HEK293T (cell line): ENCODE measurements at regions not wholly inside any gene's neighbourhood (a gene's known extent, or its start where the extent isn't known, plus 50 kb on each side); places are given as distances from the start of the nearest gene placed in this dataset.

ENCODE experiments used
- CTCF ChIA-PET: fragments of 350-600 bp; formaldehyde crosslinking; extraction: SDS; loops from one replicate; lab custom pipeline; 2021; ENCODE audit warnings: antibody characterized with exemption, inconsistent platforms; lab: Yijun Ruan, JAX
- POLR2A ChIA-PET: fragments of 350-600 bp; formaldehyde crosslinking; extraction: SDS; loops from one replicate; lab custom pipeline; 2020; ENCODE audit warnings: antibody characterized with exemption, inconsistent platforms; lab: Yijun Ruan, JAX
- DNase-seq: peaks from one replicate; pipeline ENCODE4 v3.0.0; 2012; ENCODE audit warnings: mixed read lengths; ENCODE audit errors: extremely low spot score
- ARNT ChIP-seq: fragments of 450-650 bp; IDR thresholded peaks from 2 replicates; pipeline ENCODE4 v1.6.1; 2017; ENCODE audit warnings: mild to moderate bottlenecking
- BHLHE40 ChIP-seq: fragments of 450-650 bp; IDR thresholded peaks from 2 replicates; pipeline ENCODE4 v1.6.1; 2016; ENCODE audit warnings: mild to moderate bottlenecking, moderate library complexity, borderline replicate concordance
- CTBP1 ChIP-seq: fragments of 450-650 bp; IDR thresholded peaks from 2 replicates; pipeline ENCODE4 v1.6.1; 2016; ENCODE audit warnings: borderline replicate concordance
- ELF4 ChIP-seq: fragments of 450-650 bp; IDR thresholded peaks from 2 replicates; pipeline ENCODE4 v1.6.1; 2017; ENCODE audit warnings: antibody characterized with exemption
- FOXA1 ChIP-seq: fragments of 450-650 bp; IDR thresholded peaks from 2 replicates; pipeline ENCODE4 v1.6.1; 2016; ENCODE audit warnings: mild to moderate bottlenecking
- FOXK2 ChIP-seq: fragments of 450-650 bp; IDR thresholded peaks from 2 replicates; pipeline ENCODE4 v1.6.1; 2016; ENCODE audit warnings: mild to moderate bottlenecking
- FOXM1 ChIP-seq: fragments of 450-650 bp; IDR thresholded peaks from 2 replicates; pipeline ENCODE4 v1.6.1; 2017; ENCODE audit warnings: mild to moderate bottlenecking, borderline replicate concordance
- HDGF ChIP-seq: fragments of 450-650 bp; IDR thresholded peaks from 2 replicates; pipeline ENCODE4 v1.6.1; 2017; ENCODE audit warnings: antibody characterized with exemption, borderline replicate concordance
- L3MBTL2 ChIP-seq: fragments of 450-650 bp; conservative IDR thresholded peaks from 2 replicates; pipeline ENCODE4 v1.6.1; 2016; ENCODE audit warnings: mild to moderate bottlenecking
- LEF1 ChIP-seq: fragments of 450-650 bp; IDR thresholded peaks from 2 replicates; pipeline ENCODE4 v1.6.1; 2017; ENCODE audit warnings: mild to moderate bottlenecking, borderline replicate concordance
- NFRKB ChIP-seq: fragments of 450-650 bp; IDR thresholded peaks from 2 replicates; pipeline ENCODE4 v1.6.1; 2016; ENCODE audit warnings: mild to moderate bottlenecking, moderate library complexity
- SP1 ChIP-seq: fragments of 450-650 bp; IDR thresholded peaks from 2 replicates; pipeline ENCODE4 v1.6.1; 2017
- SUZ12 ChIP-seq: fragments of 450-650 bp; IDR thresholded peaks from 2 replicates; pipeline ENCODE4 v1.6.1; 2016; ENCODE audit warnings: mild to moderate bottlenecking
- TARDBP ChIP-seq: fragments of 450-650 bp; IDR thresholded peaks from 2 replicates; pipeline ENCODE4 v1.6.1; 2016
- ZNF384 ChIP-seq: fragments of 450-650 bp; IDR thresholded peaks from 2 replicates; pipeline ENCODE4 v1.6.1; 2016
- TF ChIP-seq, protein P1 (sequence below): fragments of 450-650 bp; IDR thresholded peaks from 2 replicates; pipeline ENCODE4 v1.6.1; 2016

- ChIA-PET POLR2A (no interaction called here), CTCF (no interaction called here)
- DNase-seq = no peak
- TF ChIP-seq HDGF (no peak), FOXA1 (no peak), SP1 (no peak), TARDBP (no peak), LEF1 (no peak), CTBP1 (no peak), BHLHE40 (no peak), ARNT (no peak), ELF4 (no peak)
- TF ChIP-seq, protein P1, sequence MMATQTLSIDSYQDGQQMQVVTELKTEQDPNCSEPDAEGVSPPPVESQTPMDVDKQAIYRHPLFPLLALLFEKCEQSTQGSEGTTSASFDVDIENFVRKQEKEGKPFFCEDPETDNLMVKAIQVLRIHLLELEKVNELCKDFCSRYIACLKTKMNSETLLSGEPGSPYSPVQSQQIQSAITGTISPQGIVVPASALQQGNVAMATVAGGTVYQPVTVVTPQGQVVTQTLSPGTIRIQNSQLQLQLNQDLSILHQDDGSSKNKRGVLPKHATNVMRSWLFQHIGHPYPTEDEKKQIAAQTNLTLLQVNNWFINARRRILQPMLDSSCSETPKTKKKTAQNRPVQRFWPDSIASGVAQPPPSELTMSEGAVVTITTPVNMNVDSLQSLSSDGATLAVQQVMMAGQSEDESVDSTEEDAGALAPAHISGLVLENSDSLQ = no peak
These were observed 231.3 kb upstream of the ARHGEF26 start for GRCh38 chr3:153889905-153890334.

DNA sequence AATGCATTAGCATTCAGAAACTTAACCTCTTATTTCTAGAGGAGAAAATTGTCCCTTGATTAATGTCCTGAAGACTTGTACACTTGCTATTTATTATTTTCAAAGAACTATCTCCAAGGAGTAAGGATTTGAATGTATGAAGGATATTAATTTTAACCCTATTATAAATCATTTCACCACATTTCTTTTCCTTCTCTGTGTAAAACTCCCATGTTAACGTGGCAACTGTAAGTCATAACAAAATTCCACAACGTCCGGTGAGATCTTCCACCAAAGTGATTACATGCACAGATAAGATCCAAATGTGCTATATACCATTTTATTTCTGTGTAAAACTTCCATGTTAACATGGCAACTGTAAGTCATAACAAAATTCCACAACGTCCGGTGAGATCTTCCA is 229.1 kb upstream of the ARHGEF26 start:
- DNase-seq = no peak
- POLR2A ChIA-PET = no interaction called here
- TF ChIP-seq BHLHE40 = no peak
- TF ChIP-seq SUZ12 = no peak
- TF ChIP-seq FOXA1 = no peak
- no peak for TF ChIP-seq HDGF
- TF ChIP-seq, protein P1 = no peak
- TF ChIP-seq SP1 = no peak
- TF ChIP-seq ARNT = no peak
- TF ChIP-seq CTBP1 = no peak
- CTCF ChIA-PET = no interaction called here

- POLR2A ChIA-PET = no interaction called here
- no peak for DNase-seq
- CTCF ChIA-PET = no interaction called here
- TF ChIP-seq, protein P1 = no peak
- no peak for TF ChIP-seq SUZ12
- no peak for TF ChIP-seq L3MBTL2
- no peak for TF ChIP-seq FOXM1
- no peak for TF ChIP-seq TARDBP
- TF ChIP-seq LEF1 = no peak
- TF ChIP-seq FOXK2 = no peak
- no peak for TF ChIP-seq ARNT
- no peak for TF ChIP-seq HDGF
- no peak for TF ChIP-seq FOXA1
- TF ChIP-seq SP1 = no peak
- TF ChIP-seq BHLHE40 = no peak
- TF ChIP-seq NFRKB = no peak
- TF ChIP-seq ZNF384 = no peak
- no peak for TF ChIP-seq CTBP1
- no peak for TF ChIP-seq ELF4
These were observed 226.3 kb upstream of the ARHGEF26 start for GRCh38 chr3:153894857-153895256.

- ChIA-PET CTCF (no interaction called here), POLR2A (no interaction called here)
- no peak for TF ChIP-seq FOXM1
- no peak for TF ChIP-seq SUZ12
- no peak for TF ChIP-seq ARNT
- no peak for TF ChIP-seq TARDBP
- no peak for TF ChIP-seq CTBP1
- no peak for DNase-seq
These were observed 225.0 kb upstream of the ARHGEF26 start for GRCh38 chr3:153896197-153896596.

GRCh38 chr3:153897025-153897723 is 224.0 kb upstream of the ARHGEF26 start:
- TF ChIP-seq TARDBP (no peak), SP1 (no peak), FOXK2 (no peak), FOXA1 (no peak), LEF1 (no peak), FOXM1 (no peak), HDGF (no peak), L3MBTL2 (no peak), BHLHE40 (no peak), ZNF384 (no peak), ELF4 (no peak), ARNT (no peak)
- TF ChIP-seq, protein P1 = no peak
- no peak for DNase-seq
- ChIA-PET POLR2A (no interaction called here), CTCF (no interaction called here)

DNA sequence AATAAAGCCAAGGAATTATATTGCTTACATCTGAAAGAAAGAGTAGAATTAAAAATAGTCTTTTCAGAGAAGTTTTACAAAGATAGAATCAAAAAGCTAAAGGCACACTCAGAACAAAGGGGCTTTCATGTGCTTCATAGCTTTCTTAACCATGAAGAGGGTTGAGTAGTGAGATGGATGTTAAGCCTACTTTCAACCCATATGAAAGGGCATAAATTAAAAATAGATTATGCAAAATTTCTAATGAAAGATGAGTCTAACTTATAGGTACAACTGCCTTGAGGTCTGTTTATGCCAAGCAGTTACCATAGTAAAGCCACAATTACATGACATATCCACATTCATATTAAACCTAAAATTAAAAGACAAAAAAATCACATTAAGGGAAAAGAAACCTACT is 223.3 kb upstream of the ARHGEF26 start:
- no peak for DNase-seq
- ChIA-PET POLR2A (no interaction called here), CTCF (no interaction called here)
- no peak for TF ChIP-seq CTBP1
- no peak for TF ChIP-seq LEF1
- TF ChIP-seq NFRKB = no peak
- no peak for TF ChIP-seq FOXM1
- no peak for TF ChIP-seq ARNT
- TF ChIP-seq FOXA1 = no peak
